Dendritic cell treated with granulocyte-macrophage colony-stimulating factor and Interleukin-4, amounts not matched to agents 40 ng/mL and 50 ng/mL, for 4 days (primary cell): ENCODE measurements at regions not wholly inside any gene's neighbourhood (a gene's known extent, or its start where the extent isn't known, plus 50 kb on each side); places are given as distances from the start of the nearest gene placed in this dataset.
"Not testable (repeated sequence)": the region's sequence is repeated elsewhere in the genome, so short reads cannot be mapped to it uniquely, and the experiment has no call there.

ENCODE experiments used
- H3K27ac Mint-ChIP-seq: one replicate; pipeline ENCODE4 v1.8.0; 2022; ENCODE audit warnings: mild to moderate bottlenecking, mixed read lengths
- H3K27me3 Mint-ChIP-seq: one replicate; pipeline ENCODE4 v1.8.0; 2022; ENCODE audit warnings: mild to moderate bottlenecking, mixed read lengths
- H3K36me3 Mint-ChIP-seq: one replicate; pipeline ENCODE4 v1.8.0; 2022; ENCODE audit warnings: low read depth, mixed read lengths
- H3K4me1 Mint-ChIP-seq: one replicate; pipeline ENCODE4 v1.8.0; 2022; ENCODE audit warnings: low read depth, mixed read lengths
- H3K4me3 Mint-ChIP-seq: one replicate; pipeline ENCODE4 v1.8.0; 2022; ENCODE audit warnings: mild to moderate bottlenecking, moderate library complexity, mixed read lengths
- H3K9me3 Mint-ChIP-seq: one replicate; pipeline ENCODE4 v1.8.0; 2022; ENCODE audit warnings: mixed read lengths
- intact Hi-C: fragments of 100-400 bp; cut with micrococcal nuclease; formaldehyde crosslinking; loops from one replicate; pipeline ENCODE4 v1.15.0; 2022

GRCh38 chr3:16692486-16693344 lies 87.5 kb upstream of the DAZL start:
- Mint-ChIP-seq H3K4me1 (peaks cover 17% of the 10 kb centered on the region), H3K9me3 (no peaks in the 10 kb centered on the region), H3K4me3 (no peak overlapping the region), H3K36me3 (no peaks in the 10 kb centered on the region), H3K27me3 (no peaks in the 10 kb centered on the region), H3K27ac (no peak overlapping the region)
- intact Hi-C loops, result no loop called here

GRCh38 chr3:16693820-16694219 lies 88.6 kb upstream of the DAZL start:
- Mint-ChIP-seq H3K27me3 (no peaks in the 10 kb centered on the region), H3K36me3 (no peaks in the 10 kb centered on the region), H3K4me3 (no peak overlapping the region), H3K27ac (no peak overlapping the region), H3K9me3 (no peaks in the 10 kb centered on the region), H3K4me1 (peaks cover 25% of the 10 kb centered on the region)
- intact Hi-C loops, result no loop called here

- intact Hi-C loops, result no loop called here
- H3K4me3 Mint-ChIP-seq, result no peak overlapping the region
- H3K9me3 Mint-ChIP-seq, result no peaks in the 10 kb centered on the region
- H3K27me3 Mint-ChIP-seq, result no peaks in the 10 kb centered on the region
- peaks cover 32% of the 10 kb centered on the region for H3K4me1 Mint-ChIP-seq
- H3K27ac Mint-ChIP-seq, result peak overlapping the region; percentile 37
- H3K36me3 Mint-ChIP-seq, result no peaks in the 10 kb centered on the region
These were observed 90.5 kb upstream of the DAZL start for GRCh38 chr3:16695710-16696109.

GRCh38 chr3:16697443-16698147 lies 92.4 kb upstream of the DAZL start:
- intact Hi-C loops, result no loop called here
- Mint-ChIP-seq H3K36me3 (no peaks in the 10 kb centered on the region), H3K27ac (no peak overlapping the region), H3K27me3 (no peaks in the 10 kb centered on the region), H3K9me3 (no peaks in the 10 kb centered on the region), H3K4me1 (peaks cover 35% of the 10 kb centered on the region), H3K4me3 (no peak overlapping the region)

GRCh38 chr3:16700651-16701050 lies 95.4 kb upstream of the DAZL start:
- Mint-ChIP-seq H3K27me3 (no peaks in the 10 kb centered on the region), H3K9me3 (no peaks in the 10 kb centered on the region), H3K4me1 (peaks cover 31% of the 10 kb centered on the region), H3K27ac (no peak overlapping the region), H3K36me3 (no peaks in the 10 kb centered on the region), H3K4me3 (no peak overlapping the region)
- intact Hi-C loops, result no loop called here

- H3K27ac Mint-ChIP-seq, result no peak overlapping the region
- no peaks in the 10 kb centered on the region for H3K9me3 Mint-ChIP-seq
- peaks cover 11% of the 10 kb centered on the region for H3K4me1 Mint-ChIP-seq
- H3K4me3 Mint-ChIP-seq, result no peak overlapping the region
- H3K27me3 Mint-ChIP-seq, result no peaks in the 10 kb centered on the region
- intact Hi-C loops, result no loop called here
- H3K36me3 Mint-ChIP-seq, result no peaks in the 10 kb centered on the region
These were observed 99.7 kb upstream of the DAZL start for GRCh38 chr3:16704941-16705340.

- Mint-ChIP-seq H3K36me3 (no peaks in the 10 kb centered on the region), H3K27ac (no peak overlapping the region), H3K4me3 (no peak overlapping the region), H3K9me3 (peaks cover 3% of the 10 kb centered on the region), H3K27me3 (no peaks in the 10 kb centered on the region), H3K4me1 (no peaks in the 10 kb centered on the region)
- intact Hi-C loops, result no loop called here
These were observed 102.0 kb upstream of the DAZL start for GRCh38 chr3:16707260-16707659.

GRCh38 chr3:16708285-16708684 lies 103.1 kb upstream of the DAZL start:
- Mint-ChIP-seq H3K36me3 (no peaks in the 10 kb centered on the region), H3K27ac (no peak overlapping the region), H3K27me3 (no peaks in the 10 kb centered on the region), H3K9me3 (peaks cover 13% of the 10 kb centered on the region), H3K4me3 (no peak overlapping the region), H3K4me1 (no peaks in the 10 kb centered on the region)
- intact Hi-C loops, result no loop called here

- H3K9me3 Mint-ChIP-seq, result peaks cover 29% of the 10 kb centered on the region
- intact Hi-C loops, H3K36me3 Mint-ChIP-seq: not testable (repeated sequence)
These were observed 106.5 kb upstream of the DAZL start for GRCh38 chr3:16711691-16712090.

GRCh38 chr3:16715281-16715680 lies 110.1 kb upstream of the DAZL start:
- Mint-ChIP-seq H3K27ac (no peak overlapping the region), H3K4me3 (no peak overlapping the region), H3K27me3 (no peaks in the 10 kb centered on the region), H3K4me1 (no peaks in the 10 kb centered on the region), H3K9me3 (peaks cover 29% of the 10 kb centered on the region), H3K36me3 (no peaks in the 10 kb centered on the region)
- intact Hi-C loops, result no loop called here

More at GRCh38 chr3:16711691-16712090, 106.5 kb upstream of the DAZL start:
- H3K4me1 Mint-ChIP-seq, H3K27me3 Mint-ChIP-seq, H3K4me3 Mint-ChIP-seq, H3K27ac Mint-ChIP-seq: not testable (repeated sequence)

- Mint-ChIP-seq H3K9me3 (peaks cover 12% of the 10 kb centered on the region), H3K27ac (no peak overlapping the region), H3K4me1 (no peaks in the 10 kb centered on the region), H3K4me3 (no peak overlapping the region), H3K36me3 (no peaks in the 10 kb centered on the region), H3K27me3 (no peaks in the 10 kb centered on the region)
- intact Hi-C loops, result no loop called here
These were observed 114.2 kb upstream of the DAZL start for GRCh38 chr3:16719426-16719825.

- Mint-ChIP-seq H3K9me3 (peaks cover 7% of the 10 kb centered on the region), H3K36me3 (no peaks in the 10 kb centered on the region), H3K27ac (no peak overlapping the region), H3K27me3 (no peaks in the 10 kb centered on the region), H3K4me1 (no peaks in the 10 kb centered on the region), H3K4me3 (no peak overlapping the region)
- intact Hi-C loops, result no loop called here
These were observed 115.2 kb upstream of the DAZL start for GRCh38 chr3:16720367-16720940.

- Mint-ChIP-seq H3K9me3 (peaks cover 16% of the 10 kb centered on the region), H3K4me1 (no peaks in the 10 kb centered on the region), H3K36me3 (no peaks in the 10 kb centered on the region), H3K4me3 (no peak overlapping the region), H3K27me3 (no peaks in the 10 kb centered on the region), H3K27ac (no peak overlapping the region)
- intact Hi-C loops, result no loop called here
These were observed 116.3 kb upstream of the DAZL start for GRCh38 chr3:16721494-16721893.

- Mint-ChIP-seq H3K4me1 (no peaks in the 10 kb centered on the region), H3K9me3 (peaks cover 20% of the 10 kb centered on the region), H3K27ac (no peak overlapping the region), H3K4me3 (no peak overlapping the region), H3K36me3 (no peaks in the 10 kb centered on the region), H3K27me3 (no peaks in the 10 kb centered on the region)
- intact Hi-C loops, result no loop called here
These were observed 118.8 kb upstream of the DAZL start for GRCh38 chr3:16723978-16724377.
